RPMI7951 (cell line): ENCODE measurements at regions not wholly inside any gene's neighbourhood (a gene's known extent, or its start where the extent isn't known, plus 50 kb on each side); places are given as distances from the start of the nearest gene placed in this dataset.

Experiments
- DNase-seq: peaks from one replicate; pipeline ENCODE4 v3.0.0-alpha.2; 2012; ENCODE audit warnings: low read depth

DNA sequence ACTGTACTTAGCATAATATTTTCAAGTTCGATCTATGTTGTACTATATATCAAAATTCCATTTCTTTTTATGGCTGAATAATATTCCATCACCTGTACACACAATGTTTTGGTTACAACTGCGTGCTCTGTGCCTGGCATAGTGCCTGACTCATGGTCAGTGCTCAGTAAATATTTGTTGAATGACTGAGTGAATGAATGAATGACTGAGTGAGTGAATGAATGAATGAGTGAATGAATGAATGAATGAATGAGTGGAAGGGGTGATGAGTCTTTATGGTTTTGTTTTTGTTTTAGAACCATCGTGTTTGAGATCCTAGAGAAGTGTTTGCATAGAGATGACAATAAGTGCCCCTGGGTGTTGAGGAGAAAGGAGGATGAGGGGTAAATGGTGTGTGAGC lies 155.3 kb downstream of the MRM1 start:
- DNase-seq, result no peak

DNA sequence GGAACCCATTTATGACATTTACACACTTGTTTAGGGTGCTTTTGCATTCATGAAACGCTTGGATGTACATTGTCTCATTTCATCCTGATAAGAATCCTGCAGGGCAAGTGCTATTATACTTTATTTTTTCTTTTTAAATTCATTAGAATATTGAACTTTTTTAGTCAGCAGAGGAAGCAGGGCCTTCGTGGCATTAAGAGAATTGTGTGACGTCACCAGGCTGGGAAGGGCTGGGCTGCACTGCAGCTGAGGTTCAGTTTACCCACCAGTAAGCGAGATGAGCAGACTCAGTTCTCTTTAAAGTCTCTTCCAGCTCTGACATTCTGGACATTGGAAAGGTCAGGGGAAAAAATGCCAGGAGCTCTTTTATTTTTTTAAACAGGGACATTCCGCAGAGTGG lies 159.0 kb downstream of the MRM1 start:
- DNase-seq, result no peak

DNA sequence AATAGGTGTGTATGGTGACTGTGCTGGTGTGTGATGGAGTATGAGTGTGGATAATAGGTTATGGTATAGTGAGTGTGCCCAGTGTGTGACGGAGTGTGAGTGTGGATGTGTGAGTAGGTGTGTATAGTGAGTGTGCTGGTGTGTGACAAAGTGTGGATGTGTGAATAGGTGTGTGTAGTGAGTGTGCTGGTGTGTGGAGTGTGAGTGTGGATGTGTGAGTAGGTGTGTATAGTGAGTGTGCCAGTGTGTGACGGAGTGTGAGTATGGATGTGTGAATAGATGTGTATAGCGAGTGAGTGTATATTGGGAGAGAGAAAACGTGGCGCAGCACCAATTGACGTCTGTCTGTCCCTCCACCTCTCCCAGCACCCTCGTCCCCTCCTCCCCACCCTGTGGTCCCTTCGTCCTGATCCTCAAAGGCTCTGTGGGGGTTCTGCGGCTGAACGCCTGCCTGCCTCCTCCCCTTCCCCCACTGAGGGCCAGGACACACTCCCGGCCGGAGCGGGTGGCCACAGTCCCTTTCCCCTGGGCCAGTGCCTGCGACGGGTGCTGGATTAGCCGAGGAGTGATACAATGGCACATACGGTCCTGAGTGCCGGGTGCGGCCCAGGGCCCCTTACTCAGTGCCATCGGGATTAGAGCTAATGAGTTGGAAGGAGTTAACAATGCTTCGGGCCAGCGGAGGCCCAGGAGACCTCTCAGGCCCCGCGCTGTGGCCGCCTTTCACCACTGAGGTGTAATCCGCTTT lies 160.0 kb downstream of the MRM1 start:
- DNase-seq, result no peak

DNA sequence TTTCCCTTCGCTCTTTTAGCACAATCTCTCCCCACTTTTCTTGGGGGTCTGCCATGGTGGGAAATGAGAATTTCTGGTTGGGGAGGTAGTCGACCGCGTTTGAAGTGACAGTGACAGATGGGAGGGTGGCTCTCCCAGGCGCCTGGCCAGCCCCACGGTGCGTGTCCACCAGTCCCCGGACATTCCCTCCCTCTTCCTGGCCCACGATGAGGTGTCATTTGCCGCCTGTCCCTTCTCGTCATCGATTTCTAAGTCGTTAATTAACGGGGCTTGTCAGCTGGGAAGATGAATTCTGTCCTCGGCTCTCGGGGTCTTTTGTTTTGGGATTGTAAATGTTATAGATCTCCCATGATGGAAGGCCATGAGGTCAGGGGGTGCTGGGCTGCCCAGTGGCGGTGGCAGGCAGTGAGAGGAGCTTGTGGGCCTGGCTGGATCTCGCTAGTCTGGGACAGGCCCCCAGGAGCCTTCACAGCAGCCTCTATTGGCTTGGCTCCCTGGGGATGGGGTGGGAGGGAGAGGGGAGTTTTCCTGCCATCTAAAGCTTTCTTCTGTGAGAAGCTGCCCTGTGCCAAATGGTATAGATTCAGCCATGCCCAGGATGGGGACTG lies 164.2 kb downstream of the MRM1 start:
- DNase-seq, result no peak

- DNase-seq, result no peak
These were observed 167.0 kb downstream of the MRM1 start for GRCh38 chr17:36768394-36768793.

GRCh38 chr17:36773039-36773438 lies 164.2 kb upstream of the LHX1 start:
- DNase-seq, result no peak

DNA sequence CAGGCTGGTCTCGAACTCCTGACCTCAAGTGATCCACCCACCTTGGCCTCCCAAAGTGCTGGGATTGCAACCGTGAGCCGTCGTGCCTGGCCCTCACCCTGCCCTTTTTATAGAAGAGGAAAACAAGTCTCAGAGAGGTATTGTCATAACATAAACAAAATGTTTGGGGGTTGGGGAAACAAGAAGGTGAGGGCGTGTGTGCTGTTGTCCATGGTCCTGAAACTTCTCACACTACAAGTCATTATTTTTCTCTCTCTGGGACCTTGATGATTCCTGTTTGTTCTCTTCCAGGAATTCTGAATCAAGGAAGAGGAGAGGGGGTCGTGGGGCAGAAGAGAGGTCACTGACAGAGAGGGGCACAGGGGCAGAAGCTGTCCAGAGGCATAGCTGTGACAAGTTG lies 160.2 kb upstream of the LHX1 start:
- DNase-seq, result no peak

DNA sequence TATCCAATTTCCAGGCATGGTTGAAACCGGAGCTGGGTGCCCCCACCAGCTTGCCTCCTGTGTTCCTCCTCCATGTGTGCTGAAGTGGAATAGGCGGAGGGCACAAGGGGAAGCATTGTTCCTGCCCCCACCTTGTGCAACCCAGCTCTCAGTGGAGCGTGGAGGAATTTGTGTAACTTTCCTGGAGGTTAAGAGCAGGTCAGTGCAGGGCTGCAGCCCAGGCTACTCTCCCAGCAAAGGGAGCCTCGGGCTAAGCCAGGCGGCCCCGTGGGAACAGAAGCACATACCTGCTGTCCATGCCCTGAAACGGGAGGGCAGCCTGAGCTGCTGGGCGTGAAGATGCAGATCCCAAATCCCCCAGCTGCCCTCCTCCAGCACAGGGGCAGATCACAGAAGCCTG lies 158.8 kb upstream of the LHX1 start:
- DNase-seq, result no peak

DNA sequence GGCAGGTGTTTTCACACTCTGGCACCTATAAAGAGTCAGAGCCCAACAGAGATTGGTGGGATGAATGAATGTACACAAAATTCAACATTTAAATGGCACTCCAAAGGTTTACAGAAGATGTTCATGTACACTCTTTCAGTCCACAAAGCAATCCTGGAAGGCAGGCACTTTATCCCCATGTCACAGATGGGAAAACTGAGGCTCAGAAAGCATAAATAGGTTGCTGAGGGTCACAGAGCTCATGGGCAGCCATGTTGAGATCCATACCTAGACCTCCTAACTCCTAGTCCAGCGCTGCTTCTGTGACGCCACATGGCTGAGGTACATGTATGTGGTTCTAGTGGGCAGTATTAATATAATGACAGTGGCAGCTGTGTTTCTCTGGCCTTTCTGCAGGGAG lies 157.7 kb upstream of the LHX1 start:
- DNase-seq, result no peak

DNA sequence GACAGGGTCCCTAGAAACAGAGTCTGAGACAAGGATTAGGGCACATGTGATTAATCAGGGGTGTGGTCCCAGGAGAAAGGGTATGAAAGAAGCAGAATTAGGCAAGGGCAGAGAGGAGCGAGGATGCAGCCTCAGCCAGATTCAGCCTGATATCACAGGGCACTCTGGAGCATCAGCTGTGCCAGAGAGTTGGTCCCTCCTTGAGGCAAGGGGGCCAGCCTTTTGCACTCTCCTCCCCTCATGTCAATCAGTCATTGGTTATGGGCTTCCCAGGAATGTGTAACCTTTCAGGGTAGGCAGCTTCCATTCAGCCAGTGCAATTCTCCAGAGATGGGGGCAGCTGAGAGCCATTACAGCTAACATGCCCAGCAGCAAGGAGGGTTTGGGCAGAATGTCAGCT lies 152.6 kb upstream of the LHX1 start:
- no peak for DNase-seq

DNA sequence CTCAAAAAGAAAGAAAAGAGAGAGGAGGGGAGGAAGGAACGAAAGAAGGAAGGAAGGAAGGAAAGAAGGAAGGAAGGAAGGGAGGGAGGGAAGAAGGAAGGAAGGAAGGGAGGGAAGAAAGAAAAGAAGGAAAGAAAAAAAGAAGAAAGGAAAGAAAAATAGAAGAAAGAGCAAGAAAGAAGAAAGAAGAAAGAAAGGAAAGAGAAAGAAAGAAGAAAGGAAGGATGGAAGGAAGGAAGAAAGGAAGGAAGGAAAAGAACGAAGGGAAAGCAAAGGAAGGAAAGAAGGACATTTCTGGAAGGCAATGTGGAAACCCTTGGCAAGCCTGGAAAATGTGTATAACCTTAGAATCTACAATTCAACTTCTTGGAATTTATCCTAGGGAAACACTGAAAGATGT lies 150.4 kb upstream of the LHX1 start:
- no peak for DNase-seq

DNA sequence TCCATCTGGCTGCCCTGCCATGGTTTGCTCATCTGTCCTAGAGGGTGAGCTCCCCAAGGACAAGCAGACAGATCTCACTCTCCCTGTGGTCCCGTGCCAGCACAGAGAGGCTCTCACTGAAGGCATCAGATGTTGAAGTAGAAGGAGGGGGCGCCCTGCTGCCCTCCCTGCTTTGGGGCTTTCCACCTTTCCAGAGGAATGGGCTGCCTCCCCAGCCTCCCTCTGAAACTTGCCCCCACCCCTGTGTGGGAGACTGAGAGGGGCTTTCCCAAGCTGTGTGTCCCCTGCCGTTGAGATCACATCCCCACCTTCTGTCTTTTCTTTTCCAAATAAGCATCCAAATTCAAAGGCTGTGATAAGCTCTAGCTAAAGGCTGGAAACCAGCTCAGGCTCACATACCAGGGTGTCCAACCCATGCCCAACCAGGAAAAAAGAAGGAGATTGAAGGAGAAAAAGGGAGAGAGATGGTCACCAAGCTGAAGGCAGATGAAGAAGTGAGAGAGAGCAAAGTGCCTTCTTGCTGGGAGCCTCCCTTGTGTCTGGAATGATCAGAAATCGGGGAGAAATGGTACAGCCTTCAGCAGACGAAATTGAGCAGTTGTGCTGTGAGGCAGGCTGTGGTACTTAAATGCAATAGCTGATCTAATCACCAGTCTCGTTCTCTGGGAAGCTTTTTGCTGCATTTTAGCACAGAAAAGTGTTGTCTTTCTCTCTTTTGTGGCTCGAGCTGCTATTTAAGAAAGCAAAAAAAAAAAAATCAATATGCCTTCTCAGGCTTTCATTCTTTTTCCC lies 145.9 kb upstream of the LHX1 start:
- DNase-seq, result no peak

DNA sequence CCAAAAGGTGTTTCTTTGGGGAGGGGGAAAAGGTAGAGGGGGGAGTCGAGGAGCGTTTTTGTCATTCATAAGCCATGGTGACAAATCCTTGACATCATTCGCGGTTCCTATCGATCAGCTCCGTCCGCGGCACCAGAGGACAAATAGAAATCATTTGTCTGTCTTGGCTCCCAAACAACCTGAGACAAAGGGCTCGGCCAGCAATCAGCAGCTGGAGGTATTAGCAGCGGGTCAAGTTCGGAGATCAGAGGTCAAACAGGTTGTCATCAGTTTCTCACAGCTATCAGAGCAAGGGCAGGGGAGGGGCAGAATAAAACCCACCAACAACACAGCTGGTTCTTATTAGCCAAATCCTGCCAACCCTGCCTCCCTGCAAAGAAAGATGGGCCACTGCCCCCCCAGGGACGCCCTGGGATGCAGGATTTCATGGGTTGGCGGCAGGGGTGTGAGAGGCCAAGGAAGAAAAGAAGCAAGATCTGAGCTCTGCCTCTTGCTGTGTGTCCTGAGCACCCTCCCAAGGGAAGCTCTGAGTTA lies 145.3 kb upstream of the LHX1 start:
- no peak for DNase-seq

- DNase-seq, result no peak
These were observed 144.4 kb upstream of the LHX1 start for GRCh38 chr17:36792849-36793248.

GRCh38 chr17:36793976-36794375 lies 143.3 kb upstream of the LHX1 start:
- no peak for DNase-seq

DNA sequence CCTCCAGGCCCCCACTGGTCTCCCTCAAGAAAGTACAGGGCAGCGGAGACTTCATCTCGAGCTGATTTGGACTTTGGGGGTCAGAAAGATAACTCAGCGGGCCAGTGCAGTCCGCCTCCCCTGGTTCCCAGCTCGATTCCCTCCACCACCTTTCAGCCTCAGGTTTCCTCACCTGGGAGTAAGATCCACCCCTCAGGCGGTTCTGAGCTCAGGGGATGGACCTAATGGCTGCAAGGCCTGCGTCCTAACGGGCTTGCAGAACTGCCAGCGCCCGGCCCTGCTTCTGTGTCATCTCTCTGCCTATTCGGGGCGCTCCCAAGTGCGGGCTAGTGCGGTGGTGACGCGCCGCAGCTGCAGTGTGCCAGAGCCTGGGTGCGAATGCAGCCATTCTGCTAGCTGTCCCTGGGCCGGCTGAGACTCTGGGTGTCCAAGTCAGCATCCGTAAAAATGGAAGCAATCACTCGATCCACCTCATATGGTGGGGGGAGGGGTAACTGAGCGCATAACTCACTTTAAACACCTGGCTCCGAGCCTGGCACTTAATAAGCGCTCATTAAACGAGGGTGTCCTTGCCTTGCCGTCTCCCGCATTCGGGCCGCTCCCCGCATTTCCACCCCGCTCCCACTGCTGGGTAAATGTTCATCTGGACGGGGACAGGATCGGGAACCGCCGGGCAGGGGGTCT lies 129.6 kb upstream of the LHX1 start:
- DNase-seq, result no peak

- no peak for DNase-seq
These were observed 129.1 kb upstream of the LHX1 start for GRCh38 chr17:36808180-36808661.

GRCh38 chr17:36812762-36813161 lies 124.5 kb upstream of the LHX1 start:
- DNase-seq, result no peak

DNA sequence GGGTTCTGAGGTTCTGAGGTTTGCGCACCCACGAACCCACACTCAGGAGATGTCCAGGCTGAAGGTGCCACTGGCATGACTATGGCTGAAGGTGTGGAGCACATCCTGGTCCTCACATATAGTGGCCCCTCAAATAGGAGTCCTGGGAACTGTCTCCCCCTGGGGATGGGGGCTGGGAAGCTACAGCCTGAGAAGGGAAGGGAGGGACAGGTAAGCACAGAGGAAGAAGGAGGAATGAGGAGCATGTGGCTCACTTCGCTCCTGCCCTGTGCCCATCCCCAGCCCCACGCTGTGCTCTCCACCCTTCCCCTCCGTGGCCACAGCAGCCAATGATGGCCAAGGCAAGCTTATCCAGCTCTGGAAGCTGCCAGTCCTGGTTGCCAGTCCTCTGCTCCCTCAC lies 123.9 kb upstream of the LHX1 start:
- DNase-seq, result no peak

DNA sequence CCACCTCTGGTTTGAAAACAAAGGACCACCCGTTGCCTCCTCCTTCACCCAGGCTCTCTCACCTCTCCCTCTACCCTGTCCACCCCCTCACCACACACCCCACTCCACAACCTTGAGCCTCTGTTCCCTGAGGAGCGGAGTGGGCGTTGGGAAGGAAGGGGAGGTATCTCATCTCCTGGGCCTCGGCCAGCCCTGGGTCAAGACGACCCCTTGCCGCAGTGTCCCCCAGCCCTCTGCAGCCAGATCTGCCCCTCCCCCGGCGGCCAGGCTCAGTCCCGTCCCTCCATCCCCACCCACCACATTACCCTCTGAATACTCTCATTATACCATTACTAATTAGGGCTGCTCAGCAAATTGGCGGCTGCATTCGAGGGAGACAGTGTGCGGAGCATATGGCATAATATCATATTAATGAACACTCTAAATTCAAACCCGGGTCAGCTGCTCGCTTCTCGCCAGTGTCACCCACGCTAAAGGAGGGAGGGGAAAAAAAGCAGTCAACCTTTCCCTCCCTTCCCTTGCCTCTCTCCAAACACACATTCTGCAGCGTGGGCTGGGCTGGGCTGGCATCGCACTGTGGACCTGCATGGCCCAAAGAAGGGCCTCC lies 123.2 kb upstream of the LHX1 start:
- no peak for DNase-seq

DNA sequence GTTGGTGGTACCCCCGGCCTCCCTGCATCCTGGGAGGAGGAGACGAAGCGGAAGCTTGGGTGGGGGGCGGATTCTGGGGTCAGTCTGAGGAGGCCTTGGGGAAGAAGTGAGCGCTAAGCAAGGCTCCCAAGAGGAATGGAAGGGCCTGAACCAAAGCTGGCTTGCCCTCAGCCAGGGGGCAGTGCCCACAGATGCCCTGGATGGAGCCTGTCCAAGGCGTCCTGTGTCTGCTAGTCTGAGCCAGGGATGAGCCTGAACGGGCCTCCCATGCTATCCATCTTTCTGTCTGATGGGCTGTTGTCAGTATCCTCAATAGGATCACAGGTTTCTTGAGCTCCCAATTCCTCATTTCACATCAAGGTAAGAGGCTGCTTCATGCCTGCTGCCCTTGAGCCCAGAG lies 122.3 kb upstream of the LHX1 start:
- DNase-seq, result no peak
